AG08396 (cell line): ENCODE measurements at regions not wholly inside any gene's neighbourhood (a gene's known extent, or its start where the extent isn't known, plus 50 kb on each side); places are given as distances from the start of the nearest gene placed in this dataset.

Experiments
- DNase-seq: peaks from one replicate; pipeline ENCODE4 v3.0.0; 2012; ENCODE audit warnings: low spot score, mixed read lengths

- DNase-seq = no peak
These were observed 551.5 kb downstream of the LMO4 start for GRCh38 chr1:87880098-87880760.

DNA sequence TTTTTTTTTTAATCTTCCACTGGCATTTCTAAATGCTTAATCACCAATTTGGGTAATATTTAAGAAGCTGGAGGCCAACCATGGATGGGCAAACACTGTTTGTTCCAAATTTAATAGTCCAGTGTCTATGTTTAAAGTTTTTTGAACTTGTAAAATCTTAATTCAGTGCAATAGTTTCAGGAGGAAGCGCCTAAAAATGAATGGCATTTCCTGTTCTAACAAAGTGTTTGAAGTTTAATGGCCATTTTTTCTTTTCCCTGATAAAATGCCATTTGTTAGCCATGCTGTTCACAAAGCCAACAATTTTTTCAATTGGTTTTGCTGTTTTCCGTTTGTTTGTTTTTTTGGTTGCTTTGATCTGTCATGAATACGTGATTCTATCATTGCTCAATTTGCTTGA lies 552.1 kb downstream of the LMO4 start:
- DNase-seq = no peak

DNA sequence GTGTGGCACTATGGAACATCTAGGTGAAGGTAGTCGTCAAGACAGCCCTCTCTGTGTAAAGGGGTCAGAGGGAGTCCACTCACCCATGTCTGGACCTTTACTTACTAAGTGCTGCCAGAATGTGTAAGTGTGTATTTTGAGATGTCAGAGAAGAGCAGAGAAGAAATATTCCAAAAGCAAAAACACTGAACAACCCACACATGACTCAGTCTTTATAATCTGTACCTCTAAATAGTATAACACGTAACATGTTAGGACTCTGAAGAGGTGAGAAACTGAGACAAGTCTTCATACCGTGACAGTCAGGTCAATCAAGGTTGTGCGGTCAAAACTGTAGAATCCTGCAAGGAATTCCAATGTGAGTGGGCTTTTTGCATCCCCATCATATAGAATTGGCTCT lies 555.2 kb downstream of the LMO4 start:
- DNase-seq = no peak

GRCh38 chr1:87884581-87884980 lies 555.9 kb downstream of the LMO4 start:
- no peak for DNase-seq

DNA sequence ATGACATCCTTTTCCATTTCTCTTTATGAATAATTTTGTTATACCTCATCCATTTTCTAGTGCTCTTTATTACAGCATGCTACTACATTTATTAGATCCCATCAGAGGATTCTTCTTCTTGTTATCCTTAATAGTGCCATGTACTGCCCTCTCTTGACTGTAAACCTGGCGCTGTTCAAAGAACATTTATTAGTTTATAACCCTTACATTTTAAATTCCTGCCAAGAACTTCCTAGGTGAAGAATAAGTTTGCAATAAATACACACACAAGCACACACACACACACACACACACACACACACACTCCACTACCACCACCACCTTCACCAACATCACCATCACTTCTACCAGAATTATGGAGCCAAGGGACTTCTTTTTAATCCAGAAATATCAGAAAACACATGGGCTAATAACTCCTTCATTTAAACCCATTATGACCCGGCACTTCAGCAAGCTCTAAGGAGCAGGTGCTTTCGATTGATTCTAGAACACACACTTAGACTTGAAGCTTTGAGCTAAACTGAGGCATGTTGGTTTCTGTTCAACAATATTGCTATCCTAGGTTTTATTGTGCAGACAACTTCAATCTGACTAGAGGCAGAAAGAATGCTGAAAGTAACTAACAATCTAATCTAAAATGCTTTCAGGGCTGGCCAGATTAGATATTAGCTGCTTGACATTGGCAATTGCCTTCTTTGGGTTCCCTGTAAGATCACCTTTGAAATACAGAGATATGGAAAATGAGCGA lies 556.8 kb downstream of the LMO4 start:
- no peak for DNase-seq

DNA sequence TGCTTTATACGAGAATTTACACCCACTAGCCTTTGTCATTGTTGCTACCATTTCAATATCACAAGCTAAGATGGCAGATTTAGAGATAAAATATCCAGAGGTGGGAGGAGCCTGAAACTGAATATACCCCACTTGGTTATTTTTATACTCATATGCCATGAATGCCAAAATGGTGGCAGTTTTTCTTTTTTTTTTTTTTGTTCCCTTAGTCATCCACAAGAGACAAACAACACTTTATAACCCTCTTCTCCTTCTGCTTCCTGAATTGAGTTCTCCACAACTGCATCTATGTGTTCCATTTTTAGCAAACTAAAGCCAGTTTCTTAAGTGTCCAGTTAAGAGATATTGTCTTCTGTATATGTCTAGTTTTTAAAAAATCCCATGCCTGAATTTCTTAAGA lies 558.4 kb downstream of the LMO4 start:
- no peak for DNase-seq

- DNase-seq = no peak
These were observed 559.8 kb downstream of the LMO4 start for GRCh38 chr1:87888446-87888845.

DNA sequence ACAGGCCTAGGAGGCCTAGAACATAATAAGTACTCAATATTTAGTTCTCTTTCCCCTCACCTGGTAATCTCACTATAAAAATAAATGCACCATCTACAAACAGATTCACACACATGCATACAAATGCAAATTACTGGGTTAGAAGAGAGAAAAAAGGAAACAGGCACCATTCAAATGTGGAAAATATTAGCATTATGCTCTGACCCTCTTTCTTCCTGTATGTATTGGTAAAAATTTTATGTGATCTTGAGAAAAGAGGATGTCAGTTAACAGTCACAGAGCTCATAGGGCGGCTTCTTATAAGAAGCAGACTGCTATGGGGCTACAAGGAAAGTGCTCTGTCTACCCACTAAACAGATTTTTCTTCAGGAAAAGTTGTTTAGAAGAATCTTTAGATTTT lies 565.4 kb downstream of the LMO4 start:
- DNase-seq = no peak

GRCh38 chr1:87897481-87897880 lies 568.8 kb downstream of the LMO4 start:
- no peak for DNase-seq

- DNase-seq = no peak
These were observed 569.8 kb downstream of the LMO4 start for GRCh38 chr1:87898431-87898830.

DNA sequence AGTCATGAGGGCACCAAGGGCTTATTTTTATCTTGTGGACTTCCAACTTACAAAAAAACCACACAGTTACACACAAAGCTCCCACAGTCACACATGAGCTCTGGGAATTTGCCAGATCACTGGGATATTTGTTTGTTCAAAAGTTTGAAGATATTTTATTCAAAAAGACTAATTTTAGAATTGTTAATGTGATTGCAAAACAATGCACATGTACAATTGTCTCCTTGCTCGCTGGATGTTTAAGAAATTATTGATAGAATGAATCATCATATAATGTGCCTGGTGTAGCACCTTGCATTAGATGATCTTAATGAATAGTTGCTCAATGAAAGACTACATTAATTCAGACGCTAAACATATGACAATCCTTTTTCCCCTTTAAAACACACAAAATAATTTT lies 570.3 kb downstream of the LMO4 start:
- DNase-seq = no peak

- no peak for DNase-seq
These were observed 571.1 kb downstream of the LMO4 start for GRCh38 chr1:87899746-87900145.

DNA sequence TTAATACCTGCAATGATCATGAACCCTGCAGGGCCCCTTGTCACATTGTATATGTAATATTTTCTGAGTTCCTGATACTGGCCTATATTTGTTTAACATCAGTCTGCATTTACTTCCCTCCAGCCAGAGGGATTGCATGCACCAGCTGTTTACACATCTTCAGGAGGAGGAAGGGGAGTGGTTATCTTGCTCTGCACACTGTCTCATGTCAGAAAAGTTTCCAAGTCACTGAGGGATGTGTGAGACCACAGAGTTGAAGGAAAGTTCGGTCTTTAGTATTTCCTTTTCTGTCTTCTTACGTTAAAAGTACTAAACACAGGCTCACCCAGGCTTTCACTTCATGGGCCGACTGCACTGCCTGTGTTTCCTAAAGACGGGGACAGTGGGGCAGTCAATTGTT lies 574.1 kb downstream of the LMO4 start:
- DNase-seq = no peak

- no peak for DNase-seq
These were observed 574.6 kb downstream of the LMO4 start for GRCh38 chr1:87903242-87903641.

GRCh38 chr1:87904651-87905050 lies 576.0 kb downstream of the LMO4 start:
- DNase-seq = no peak

- no peak for DNase-seq
These were observed 577.0 kb downstream of the LMO4 start for GRCh38 chr1:87905651-87906050.

- DNase-seq = no peak
These were observed 577.4 kb downstream of the LMO4 start for GRCh38 chr1:87906078-87906477.

GRCh38 chr1:87913361-87913760 lies 584.7 kb downstream of the LMO4 start:
- no peak for DNase-seq

DNA sequence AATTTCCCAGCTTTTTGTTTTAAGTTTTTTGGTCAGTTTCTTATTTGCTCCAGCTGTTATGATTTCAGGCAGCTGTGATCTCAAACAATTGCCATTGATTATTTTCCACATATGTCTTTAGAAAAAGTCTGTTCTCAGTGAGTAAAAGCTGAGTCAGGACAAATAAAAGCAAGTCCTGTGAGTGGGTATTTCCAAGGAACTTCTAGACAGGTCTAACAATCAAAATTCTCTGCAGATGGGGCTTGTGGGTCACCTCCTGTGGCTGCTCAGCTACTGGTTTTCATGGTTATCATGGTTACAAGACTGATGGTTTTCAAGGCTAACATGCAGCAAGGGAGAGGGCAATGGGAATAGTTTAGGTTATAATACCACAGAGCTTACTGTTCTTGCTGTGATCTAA lies 585.7 kb downstream of the LMO4 start:
- DNase-seq = no peak

- DNase-seq = no peak
These were observed 587.1 kb downstream of the LMO4 start for GRCh38 chr1:87915771-87916170.

DNA sequence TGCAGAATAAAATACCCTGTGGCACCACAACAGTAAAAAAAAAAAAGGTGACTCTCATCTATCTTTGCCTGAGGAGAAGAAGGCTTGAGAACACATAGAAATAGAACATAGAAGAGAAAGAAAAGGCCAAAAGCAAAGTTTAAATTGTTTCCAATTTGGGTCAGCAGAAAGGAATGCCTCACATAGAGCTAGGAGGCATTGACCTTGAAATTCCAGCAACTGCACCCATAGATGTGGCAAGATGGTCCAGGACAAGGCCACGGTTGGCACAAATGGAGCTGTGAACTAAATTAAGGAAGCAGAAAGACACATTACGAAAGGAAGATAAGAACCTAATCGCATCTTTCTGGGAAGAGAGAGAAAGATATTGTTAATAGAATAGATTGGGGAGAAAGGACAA lies 588.3 kb downstream of the LMO4 start:
- no peak for DNase-seq

DNA sequence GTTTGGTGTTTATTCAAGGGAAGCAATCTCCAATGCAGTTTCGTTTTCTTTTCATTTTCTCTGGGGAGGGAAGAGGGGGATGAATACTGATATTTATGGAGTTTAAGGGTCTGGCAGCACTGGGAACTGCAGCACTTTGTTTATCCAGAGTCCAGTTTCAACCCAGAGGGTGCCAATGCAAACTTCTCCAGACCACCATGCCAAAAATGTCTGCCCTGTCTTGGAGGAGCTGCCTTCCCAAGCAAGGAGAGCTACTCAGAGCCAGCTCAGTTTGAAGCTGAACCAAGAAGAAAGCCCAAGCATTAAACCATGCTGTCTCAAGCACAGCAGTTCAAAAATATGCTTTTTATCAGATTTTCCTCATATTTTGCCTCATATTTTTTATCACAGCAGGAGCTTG lies 589.7 kb downstream of the LMO4 start:
- DNase-seq = no peak

GRCh38 chr1:87922885-87923284 lies 594.2 kb downstream of the LMO4 start:
- no peak for DNase-seq
